Posterior cingulate gyrus (tissue), 11 donors: ENCODE measurements at regions not wholly inside any gene's neighbourhood (a gene's known extent, or its start where the extent isn't known, plus 50 kb on each side); places are given as distances from the start of the nearest gene placed in this dataset.
"Not testable (repeated sequence)": the region's sequence is repeated elsewhere in the genome, so short reads cannot be mapped to it uniquely, and the experiment has no call there.

ENCODE experiments used
- DNase-seq, 10 donors: peaks; one replicate each; pipeline versions ENCODE4 v3.0.0 to v3.0.0-alpha.2; 2020 to 2021; ENCODE audit warnings: mixed read lengths in 3 of 10
- intact Hi-C: fragments of 100-400 bp; cut with DNase I; formaldehyde crosslinking; loops from one replicate; pipeline ENCODE4 v1.15.1; 2023

GRCh38 chrX:5324546-5324945 lies 904.1 kb downstream of the NLGN4X start:
- intact Hi-C loops, result no loop called here

DNA sequence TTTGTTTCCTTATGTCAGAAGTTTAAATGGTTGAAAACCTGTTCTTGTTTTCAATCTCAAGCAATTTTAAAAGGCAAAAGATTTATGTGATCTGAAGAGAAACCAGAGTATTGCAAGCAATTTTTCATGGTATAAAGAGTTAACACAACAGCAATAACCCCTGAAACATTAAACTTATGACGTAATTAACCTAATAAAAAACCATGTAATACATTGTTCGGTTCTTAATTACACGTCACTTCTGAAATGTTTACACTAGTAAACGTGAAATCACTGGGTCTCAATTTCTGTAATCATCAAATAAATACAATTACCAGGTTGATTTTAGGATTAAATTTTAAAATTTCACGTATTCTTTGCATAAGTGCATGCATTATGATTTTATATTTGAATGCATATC lies 914.5 kb downstream of the NLGN4X start:
- no peak for DNase-seq
- intact Hi-C loops, result no loop called here

More at GRCh38 chrX:5324546-5324945, 904.1 kb downstream of the NLGN4X start:
- no peak for DNase-seq

- intact Hi-C loops, result no loop called here
- DNase-seq, result no peak
These were observed 921.3 kb downstream of the NLGN4X start for GRCh38 chrX:5307416-5307815.

GRCh38 chrX:5306654-5307121 lies 922.0 kb downstream of the NLGN4X start:
- intact Hi-C loops, result no loop called here
- no peak for DNase-seq

- no peak for DNase-seq
- intact Hi-C loops, result no loop called here
These were observed 923.2 kb downstream of the NLGN4X start for GRCh38 chrX:5305452-5305851.

DNA sequence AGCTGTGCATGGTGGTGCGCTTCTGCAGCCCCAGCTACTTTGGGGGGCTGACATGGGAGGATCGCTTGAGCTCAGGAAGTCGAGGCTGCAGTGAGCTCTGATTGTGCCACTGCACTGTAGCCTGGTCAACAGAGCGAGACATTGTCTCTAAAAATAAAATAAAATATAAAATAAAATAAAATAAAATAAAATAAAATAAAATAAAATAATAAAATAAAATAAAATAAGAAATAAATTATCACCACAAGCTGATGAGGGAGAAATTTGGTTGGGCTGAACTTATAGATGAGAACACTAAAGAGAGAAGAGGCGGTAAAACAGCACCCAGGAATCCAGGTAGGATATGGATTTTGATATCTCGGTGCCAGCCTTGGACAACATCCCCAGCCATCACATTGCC lies 933.7 kb downstream of the NLGN4X start:
- no peak for DNase-seq
- intact Hi-C loops, result no loop called here

GRCh38 chrX:5290635-5291034 lies 938.0 kb downstream of the NLGN4X start:
- intact Hi-C loops, result no loop called here
- no peak for DNase-seq

DNA sequence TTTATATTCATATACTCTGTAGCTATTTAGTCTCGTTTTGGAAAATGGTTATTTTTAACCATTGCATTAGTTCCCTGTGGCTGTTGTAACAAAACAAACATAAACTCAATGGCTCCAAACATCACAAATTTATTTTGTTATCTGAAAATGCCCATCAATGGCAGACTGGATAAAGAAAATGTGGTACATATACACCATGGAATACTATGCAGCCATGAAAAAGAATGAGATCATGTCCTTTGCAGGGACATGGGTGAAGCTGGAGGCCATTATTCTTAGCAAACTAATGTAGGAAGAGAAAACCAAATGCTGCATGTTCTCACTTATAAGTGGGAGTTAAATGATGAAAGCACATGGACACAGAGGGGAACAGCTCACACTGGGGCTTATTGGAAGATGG lies 938.7 kb downstream of the NLGN4X start:
- intact Hi-C loops, DNase-seq: not testable (repeated sequence)

DNA sequence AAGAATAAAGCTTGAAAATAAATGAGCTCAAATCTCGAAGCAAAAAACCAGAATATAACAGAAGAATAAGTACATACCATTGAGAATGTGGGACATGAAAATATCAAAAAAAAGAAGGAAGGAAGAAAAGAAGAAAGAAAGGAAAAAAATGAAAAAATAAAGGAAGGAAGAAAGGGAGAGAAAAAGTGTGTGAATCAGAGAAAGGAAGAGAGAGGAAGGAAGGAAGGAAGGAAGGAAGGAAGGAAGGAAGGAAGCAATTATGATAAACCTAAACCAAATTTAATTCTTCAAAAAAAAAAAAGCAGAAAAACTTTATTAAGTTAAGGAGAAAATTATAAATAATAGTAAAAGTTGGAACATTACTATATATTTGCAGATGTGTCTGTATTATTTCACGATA lies 949.8 kb downstream of the NLGN4X start:
- DNase-seq, result no peak
- intact Hi-C loops, result no loop called here

GRCh38 chrX:5265324-5265850 lies 963.3 kb downstream of the NLGN4X start:
- intact Hi-C loops, result no loop called here
- no peak for DNase-seq

DNA sequence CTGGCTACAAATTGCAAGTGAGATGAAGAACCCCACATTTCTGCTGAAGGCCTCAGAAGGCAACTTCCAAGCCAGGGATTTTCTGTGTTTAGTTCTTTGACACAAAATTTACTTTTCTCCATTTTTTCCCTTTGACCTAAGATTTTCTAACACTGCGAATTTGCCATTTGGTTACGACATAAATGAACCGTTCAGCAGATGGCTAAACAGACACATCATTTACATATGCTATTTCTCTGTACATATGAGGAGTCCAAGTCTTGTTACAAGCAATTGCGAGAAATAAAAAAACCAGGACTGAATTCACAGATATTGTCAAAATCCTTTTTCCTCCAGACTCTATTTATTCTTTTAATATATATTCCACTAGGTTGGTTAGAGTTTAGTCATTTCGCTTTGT lies 978.6 kb downstream of the NLGN4X start:
- DNase-seq, result no peak
- intact Hi-C loops, result no loop called here

DNA sequence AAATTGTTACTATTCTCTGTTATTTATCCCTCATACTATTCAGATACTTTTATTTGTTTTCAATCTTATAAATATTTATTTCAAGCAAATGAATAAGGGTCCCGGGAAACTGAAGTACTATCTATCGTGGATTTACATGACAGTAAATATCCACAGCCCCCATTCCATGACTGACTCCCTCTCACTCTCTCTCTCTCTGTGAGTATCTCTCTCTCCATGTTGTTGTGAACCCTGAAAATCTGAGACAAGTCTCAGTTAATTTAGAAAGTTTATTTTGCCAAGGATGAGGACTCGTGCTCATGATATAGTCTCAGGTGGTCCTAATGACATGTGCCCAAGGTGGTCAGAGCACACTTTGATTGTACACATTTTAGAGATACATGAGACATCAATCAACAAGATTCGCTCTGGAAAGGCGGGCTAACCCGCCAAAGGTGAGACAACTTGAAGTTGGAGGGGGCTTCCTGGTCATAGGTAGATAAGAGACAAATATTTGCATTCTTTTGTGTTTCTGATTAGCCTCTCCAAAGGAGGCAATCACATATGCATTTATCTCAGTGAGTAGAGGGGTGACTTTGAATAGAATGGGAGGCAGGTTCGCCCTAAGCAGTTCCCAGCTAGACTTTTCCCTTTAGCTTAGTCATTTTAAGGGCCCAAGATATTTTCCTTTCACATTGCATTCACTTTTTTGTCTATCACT lies 986.4 kb downstream of the NLGN4X start:
- no peak for DNase-seq
- intact Hi-C loops, result no loop called here

DNA sequence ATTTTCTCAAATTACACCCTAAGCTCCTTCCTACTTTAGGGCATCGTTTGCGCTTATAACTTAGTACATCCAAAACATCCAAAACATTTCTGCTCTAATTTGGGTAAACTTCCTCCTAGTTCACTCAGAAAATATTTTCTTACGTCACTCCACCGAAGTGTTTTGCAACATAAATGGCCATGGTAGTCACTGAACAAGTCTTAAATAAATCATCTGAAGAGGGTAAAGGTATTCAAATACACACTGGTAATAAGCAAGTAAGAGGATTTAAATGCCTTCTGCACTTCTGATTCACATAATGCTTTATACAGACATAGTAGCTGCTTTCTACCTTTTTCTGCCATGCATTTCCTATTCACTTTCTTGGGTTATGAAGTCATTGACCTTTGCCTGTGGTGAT lies 991.9 kb downstream of the NLGN4X start:
- intact Hi-C loops, result no loop called here
- no peak for DNase-seq

- intact Hi-C loops, result no loop called here
- no peak for DNase-seq
These were observed 992.6 kb downstream of the NLGN4X start for GRCh38 chrX:5236096-5236495.

GRCh38 chrX:5233830-5234229 lies 994.8 kb downstream of the NLGN4X start:
- DNase-seq, result no peak
- intact Hi-C loops, result no loop called here

GRCh38 chrX:5220421-5220820 lies 1008.2 kb downstream of the NLGN4X start:
- intact Hi-C loops, result no loop called here

GRCh38 chrX:5194806-5195205 lies 1033.9 kb downstream of the NLGN4X start:
- intact Hi-C loops, result no loop called here
- no peak for DNase-seq

More at GRCh38 chrX:5220421-5220820, 1008.2 kb downstream of the NLGN4X start:
- DNase-seq, result no peak

GRCh38 chrX:5180135-5180741 lies 1048.4 kb downstream of the NLGN4X start:
- no peak for DNase-seq
- intact Hi-C loops, result no loop called here

- intact Hi-C loops, result no loop called here
- no peak for DNase-seq
These were observed 1051.9 kb downstream of the NLGN4X start for GRCh38 chrX:5176766-5177165.

DNA sequence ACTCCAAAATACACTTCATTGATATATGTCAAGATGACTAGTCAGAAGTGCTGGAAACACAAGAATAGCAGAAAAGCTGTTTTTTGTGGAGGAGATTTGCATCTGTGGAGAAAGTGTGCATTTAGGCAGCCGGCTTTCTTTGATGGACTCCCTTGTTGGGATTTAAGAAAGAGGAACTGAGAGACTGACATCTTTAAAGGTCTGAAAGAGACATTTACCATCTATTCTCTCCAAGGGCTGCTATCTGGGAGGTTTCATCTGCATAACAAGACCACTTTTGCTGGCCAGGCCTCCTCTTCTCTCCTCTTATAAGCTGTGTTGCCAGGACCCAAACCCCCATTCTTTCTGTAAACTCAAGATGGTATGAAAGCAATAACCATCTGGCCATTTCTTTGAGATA lies 1065.0 kb downstream of the NLGN4X start:
- intact Hi-C loops, result no loop called here
- no peak for DNase-seq

DNA sequence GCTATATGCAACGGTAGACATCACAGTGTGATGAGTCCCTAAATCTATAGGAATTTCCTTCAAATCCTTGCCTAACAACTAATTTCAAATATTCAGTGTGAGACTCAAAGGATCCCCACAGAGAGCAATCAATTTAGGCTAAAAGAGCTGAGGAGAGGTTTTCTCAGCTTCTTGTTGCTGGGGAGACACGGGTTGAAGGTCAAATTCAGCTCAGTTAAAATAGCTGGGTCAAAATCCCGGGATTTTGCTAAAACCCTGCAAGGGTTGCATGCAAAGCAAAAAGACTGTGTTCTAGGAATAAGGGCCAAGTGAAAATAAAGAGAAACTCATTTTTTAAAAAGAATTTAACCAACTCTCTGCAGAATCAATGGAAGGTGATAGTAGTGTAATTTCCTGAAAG lies 1073.4 kb downstream of the NLGN4X start:
- DNase-seq, result no peak
- intact Hi-C loops, result no loop called here

DNA sequence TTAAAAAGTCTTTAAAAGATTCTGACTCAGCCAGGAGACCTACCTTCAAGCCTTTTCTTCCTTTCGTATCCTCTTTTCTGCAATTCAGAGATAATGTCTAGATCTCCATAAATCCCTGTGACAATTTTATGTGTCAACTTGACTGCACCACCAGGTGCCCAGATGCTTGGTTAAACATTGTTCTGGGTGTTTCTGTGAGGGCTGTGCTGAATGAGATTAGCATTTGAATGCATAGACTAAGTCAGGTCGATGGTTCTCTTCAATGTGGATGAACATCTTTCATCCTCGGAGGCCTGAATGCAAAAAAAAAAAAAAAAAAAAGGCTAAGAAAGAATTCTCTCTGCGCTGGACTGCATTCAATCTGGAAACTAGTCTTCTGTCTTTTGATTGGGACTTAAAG lies 1082.7 kb downstream of the NLGN4X start:
- no peak for DNase-seq
- intact Hi-C loops, result no loop called here
